Esophagus muscularis mucosa (tissue), 3 donors: ENCODE measurements at regions not wholly inside any gene's neighbourhood (a gene's known extent, or its start where the extent isn't known, plus 50 kb on each side); places are given as distances from the start of the nearest gene placed in this dataset.

Source experiments
- POLR2AphosphoS5 ChIP-seq, 2 donors: sonication (generic); formaldehyde crosslinking; IDR thresholded peaks; one replicate each; pipeline ENCODE4 v1.6.1; 2017; ENCODE audit warnings: antibody characterized with exemption in 2 of 2
- TF ChIP-seq, protein P1 (sequence below), 3 experiments: fragments of 200-600 bp in 2 of 3; fragments of 450-650 bp in 1 of 3; sonication (generic) in 2 of 3; IDR thresholded peaks; one replicate each; pipeline ENCODE4 v1.5.1; 2017 to 2019; ENCODE audit warnings: antibody characterized with exemption in 3 of 3, mild to moderate bottlenecking in 2 of 3, moderate library complexity in 1 of 3

DNA sequence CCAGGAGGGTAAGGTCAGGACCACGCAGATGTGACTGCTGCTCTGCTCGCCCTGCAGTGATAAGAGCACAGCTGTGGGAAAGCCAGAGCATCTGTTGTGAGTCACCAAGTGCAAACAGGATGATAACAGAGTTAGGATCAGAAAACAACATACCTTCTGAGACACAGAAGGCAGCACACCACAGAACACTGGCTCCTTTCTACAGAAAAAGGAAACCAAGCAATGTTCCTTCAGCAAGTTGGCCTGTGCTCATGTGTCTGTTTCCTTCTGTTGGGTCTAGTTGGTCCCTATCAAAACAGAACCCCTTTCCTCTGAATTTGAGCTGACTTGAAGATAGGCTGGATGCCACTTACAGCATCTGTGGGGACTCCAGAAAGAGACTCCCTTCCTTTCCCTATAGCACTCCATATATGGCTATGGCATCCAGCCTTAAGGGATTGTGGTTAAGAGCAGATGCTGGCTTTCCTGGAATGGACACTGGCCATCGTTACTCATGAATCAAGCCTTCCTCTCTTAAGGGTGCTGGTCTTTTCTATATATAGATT is 440.7 kb upstream of the THBS1 start:
- TF ChIP-seq, protein P1, sequence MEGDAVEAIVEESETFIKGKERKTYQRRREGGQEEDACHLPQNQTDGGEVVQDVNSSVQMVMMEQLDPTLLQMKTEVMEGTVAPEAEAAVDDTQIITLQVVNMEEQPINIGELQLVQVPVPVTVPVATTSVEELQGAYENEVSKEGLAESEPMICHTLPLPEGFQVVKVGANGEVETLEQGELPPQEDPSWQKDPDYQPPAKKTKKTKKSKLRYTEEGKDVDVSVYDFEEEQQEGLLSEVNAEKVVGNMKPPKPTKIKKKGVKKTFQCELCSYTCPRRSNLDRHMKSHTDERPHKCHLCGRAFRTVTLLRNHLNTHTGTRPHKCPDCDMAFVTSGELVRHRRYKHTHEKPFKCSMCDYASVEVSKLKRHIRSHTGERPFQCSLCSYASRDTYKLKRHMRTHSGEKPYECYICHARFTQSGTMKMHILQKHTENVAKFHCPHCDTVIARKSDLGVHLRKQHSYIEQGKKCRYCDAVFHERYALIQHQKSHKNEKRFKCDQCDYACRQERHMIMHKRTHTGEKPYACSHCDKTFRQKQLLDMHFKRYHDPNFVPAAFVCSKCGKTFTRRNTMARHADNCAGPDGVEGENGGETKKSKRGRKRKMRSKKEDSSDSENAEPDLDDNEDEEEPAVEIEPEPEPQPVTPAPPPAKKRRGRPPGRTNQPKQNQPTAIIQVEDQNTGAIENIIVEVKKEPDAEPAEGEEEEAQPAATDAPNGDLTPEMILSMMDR (IDR thresholded peaks at IDR 0.05): no peak
- no peak for TF ChIP-seq POLR2AphosphoS5 (IDR thresholded peaks at IDR 0.05)
